ENCODE measurements at regions not wholly inside any gene's neighbourhood (a gene's known extent, or its start where the extent isn't known, plus 50 kb on each side); places are given as distances from the start of the nearest gene placed in this dataset.

DNA sequence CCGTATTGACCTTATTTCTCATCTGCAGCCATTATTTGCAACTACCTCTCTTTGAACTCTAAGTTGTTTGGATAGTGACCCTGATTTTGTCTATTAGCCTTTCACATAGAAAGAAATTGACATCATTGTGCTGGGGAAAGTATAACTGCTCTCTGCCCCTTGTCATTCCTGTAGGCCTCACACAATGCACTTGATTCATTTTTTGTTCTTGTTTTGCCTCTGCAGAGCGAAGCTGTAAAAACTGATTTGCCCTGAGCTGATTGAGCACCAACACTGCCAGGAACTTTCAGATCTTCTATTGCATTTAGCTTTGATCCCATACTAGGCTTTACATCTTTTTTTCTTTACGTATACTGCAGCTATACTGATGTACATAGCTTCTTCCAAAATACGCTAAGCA lies 167.2 kb upstream of the PTBP2 start:
- TF ChIP-seq, protein P1, sequence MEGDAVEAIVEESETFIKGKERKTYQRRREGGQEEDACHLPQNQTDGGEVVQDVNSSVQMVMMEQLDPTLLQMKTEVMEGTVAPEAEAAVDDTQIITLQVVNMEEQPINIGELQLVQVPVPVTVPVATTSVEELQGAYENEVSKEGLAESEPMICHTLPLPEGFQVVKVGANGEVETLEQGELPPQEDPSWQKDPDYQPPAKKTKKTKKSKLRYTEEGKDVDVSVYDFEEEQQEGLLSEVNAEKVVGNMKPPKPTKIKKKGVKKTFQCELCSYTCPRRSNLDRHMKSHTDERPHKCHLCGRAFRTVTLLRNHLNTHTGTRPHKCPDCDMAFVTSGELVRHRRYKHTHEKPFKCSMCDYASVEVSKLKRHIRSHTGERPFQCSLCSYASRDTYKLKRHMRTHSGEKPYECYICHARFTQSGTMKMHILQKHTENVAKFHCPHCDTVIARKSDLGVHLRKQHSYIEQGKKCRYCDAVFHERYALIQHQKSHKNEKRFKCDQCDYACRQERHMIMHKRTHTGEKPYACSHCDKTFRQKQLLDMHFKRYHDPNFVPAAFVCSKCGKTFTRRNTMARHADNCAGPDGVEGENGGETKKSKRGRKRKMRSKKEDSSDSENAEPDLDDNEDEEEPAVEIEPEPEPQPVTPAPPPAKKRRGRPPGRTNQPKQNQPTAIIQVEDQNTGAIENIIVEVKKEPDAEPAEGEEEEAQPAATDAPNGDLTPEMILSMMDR (IDR thresholded peaks at IDR 0.05; ENCODE audit: insufficient read depth, low read depth, low read length) = no peak
- no peak for TF ChIP-seq EZH2 (IDR thresholded peaks at IDR 0.05; ENCODE audit: insufficient read depth, low read length)

Measured in astrocyte (in vitro differentiated cells and primary cell).